Tibial nerve (tissue), 3 donors: ENCODE measurements at regions not wholly inside any gene's neighbourhood (a gene's known extent, or its start where the extent isn't known, plus 50 kb on each side); places are given as distances from the start of the nearest gene placed in this dataset.

Experiments
- POLR2A ChIP-seq, 2 donors: fragments of 450-650 bp; IDR thresholded peaks; one replicate each; pipeline ENCODE4 v1.6.1; 2017; ENCODE audit warnings: antibody characterized with exemption in 2 of 2, mild to moderate bottlenecking in 2 of 2, moderate library complexity in 2 of 2
- TF ChIP-seq, protein P1 (sequence below), 5 experiments: fragments of 200-600 bp in 3 of 5; fragments of 450-650 bp in 2 of 5; sonication (generic) in 3 of 5; IDR thresholded peaks; one replicate each; pipeline ENCODE4 v1.5.1; 2016 to 2019; ENCODE audit warnings: antibody characterized with exemption in 5 of 5, mild to moderate bottlenecking in 3 of 5, moderate library complexity in 2 of 5

DNA sequence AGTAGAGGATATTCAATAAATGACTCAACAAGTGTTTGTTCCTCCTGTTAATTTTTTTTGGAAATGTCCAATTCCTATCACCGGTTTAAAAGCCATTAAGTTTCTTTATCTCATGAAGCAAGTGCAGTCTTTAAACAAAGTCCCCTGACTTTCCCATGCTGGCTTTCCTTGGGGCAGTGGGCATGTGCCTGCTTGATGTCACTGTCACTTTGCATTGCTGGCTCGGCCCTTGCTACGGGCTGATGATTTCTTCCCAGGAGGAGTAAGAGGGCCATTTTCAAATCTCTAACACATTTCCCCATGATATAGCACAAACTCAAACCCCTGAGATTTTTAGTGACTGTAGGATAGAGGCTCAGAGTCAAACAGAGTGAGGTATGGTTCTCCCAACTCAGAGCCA, 275.8 kb upstream of the TENM3 start:
- no peak for TF ChIP-seq POLR2A (IDR thresholded peaks at IDR 0.05)
- TF ChIP-seq, protein P1, sequence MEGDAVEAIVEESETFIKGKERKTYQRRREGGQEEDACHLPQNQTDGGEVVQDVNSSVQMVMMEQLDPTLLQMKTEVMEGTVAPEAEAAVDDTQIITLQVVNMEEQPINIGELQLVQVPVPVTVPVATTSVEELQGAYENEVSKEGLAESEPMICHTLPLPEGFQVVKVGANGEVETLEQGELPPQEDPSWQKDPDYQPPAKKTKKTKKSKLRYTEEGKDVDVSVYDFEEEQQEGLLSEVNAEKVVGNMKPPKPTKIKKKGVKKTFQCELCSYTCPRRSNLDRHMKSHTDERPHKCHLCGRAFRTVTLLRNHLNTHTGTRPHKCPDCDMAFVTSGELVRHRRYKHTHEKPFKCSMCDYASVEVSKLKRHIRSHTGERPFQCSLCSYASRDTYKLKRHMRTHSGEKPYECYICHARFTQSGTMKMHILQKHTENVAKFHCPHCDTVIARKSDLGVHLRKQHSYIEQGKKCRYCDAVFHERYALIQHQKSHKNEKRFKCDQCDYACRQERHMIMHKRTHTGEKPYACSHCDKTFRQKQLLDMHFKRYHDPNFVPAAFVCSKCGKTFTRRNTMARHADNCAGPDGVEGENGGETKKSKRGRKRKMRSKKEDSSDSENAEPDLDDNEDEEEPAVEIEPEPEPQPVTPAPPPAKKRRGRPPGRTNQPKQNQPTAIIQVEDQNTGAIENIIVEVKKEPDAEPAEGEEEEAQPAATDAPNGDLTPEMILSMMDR (IDR thresholded peaks at IDR 0.05), result no peak
